Body of pancreas (tissue), 4 donors: ENCODE measurements at regions not wholly inside any gene's neighbourhood (a gene's known extent, or its start where the extent isn't known, plus 50 kb on each side); places are given as distances from the start of the nearest gene placed in this dataset.

ENCODE experiments used
- POLR2A ChIP-seq, 3 donors: fragments of 450-650 bp; IDR thresholded peaks; one replicate each; pipeline ENCODE4 v1.6.1; 2016; ENCODE audit warnings: antibody characterized with exemption in 3 of 3, mild to moderate bottlenecking in 2 of 3
- TF ChIP-seq, protein P1 (sequence below), 7 experiments: fragments of 450-650 bp in 4 of 7; fragments of 200-600 bp in 3 of 7; sonication (generic) in 3 of 7; IDR thresholded peaks; one replicate each; pipeline ENCODE4 v1.5.1; 2016 to 2019; ENCODE audit warnings: antibody characterized with exemption in 7 of 7

DNA sequence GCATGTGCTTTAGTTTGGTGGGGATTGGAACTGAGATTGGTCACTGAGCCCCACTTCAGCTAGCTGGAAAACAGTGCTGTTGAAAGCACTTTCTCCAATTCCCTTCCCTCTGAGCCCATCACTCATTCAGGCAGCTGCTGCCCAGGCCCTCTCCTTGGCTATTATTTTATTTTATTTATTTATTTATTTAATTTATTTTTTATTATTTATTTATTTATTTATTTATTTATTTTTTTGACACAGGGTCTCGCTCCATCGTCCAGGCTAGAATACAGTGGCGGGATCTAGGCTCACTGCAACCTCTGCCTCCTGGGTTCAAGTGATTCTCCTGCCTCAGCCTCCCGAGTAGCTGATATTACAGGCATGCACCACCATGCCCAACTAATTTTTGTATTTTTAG lies 51.8 kb upstream of the RBPJ start:
- TF ChIP-seq POLR2A (IDR thresholded peaks at IDR 0.05), result no peak
- TF ChIP-seq, protein P1, sequence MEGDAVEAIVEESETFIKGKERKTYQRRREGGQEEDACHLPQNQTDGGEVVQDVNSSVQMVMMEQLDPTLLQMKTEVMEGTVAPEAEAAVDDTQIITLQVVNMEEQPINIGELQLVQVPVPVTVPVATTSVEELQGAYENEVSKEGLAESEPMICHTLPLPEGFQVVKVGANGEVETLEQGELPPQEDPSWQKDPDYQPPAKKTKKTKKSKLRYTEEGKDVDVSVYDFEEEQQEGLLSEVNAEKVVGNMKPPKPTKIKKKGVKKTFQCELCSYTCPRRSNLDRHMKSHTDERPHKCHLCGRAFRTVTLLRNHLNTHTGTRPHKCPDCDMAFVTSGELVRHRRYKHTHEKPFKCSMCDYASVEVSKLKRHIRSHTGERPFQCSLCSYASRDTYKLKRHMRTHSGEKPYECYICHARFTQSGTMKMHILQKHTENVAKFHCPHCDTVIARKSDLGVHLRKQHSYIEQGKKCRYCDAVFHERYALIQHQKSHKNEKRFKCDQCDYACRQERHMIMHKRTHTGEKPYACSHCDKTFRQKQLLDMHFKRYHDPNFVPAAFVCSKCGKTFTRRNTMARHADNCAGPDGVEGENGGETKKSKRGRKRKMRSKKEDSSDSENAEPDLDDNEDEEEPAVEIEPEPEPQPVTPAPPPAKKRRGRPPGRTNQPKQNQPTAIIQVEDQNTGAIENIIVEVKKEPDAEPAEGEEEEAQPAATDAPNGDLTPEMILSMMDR (IDR thresholded peaks at IDR 0.05), result no peak
